Right lobe of liver (tissue), 4 donors: ENCODE measurements at regions not wholly inside any gene's neighbourhood (a gene's known extent, or its start where the extent isn't known, plus 50 kb on each side); places are given as distances from the start of the nearest gene placed in this dataset.

Source experiments
- POLR2A ChIP-seq: fragments of 450-650 bp; IDR thresholded peaks from one replicate; pipeline ENCODE4 v1.6.1; 2017; ENCODE audit warnings: antibody characterized with exemption, mild to moderate bottlenecking
- TF ChIP-seq, protein P1 (sequence below), 4 donors: fragments of 200-600 bp in 3 of 4; fragments of 450-650 bp in 1 of 4; IDR thresholded peaks; one replicate each; pipeline versions ENCODE4 v1.5.1 to v1.8.0; 2016 to 2022; ENCODE audit warnings: antibody characterized with exemption in 4 of 4, mild to moderate bottlenecking in 2 of 4
- donor health status: DM: no; HTN: no; CAD: no.
- donor health status: DM: no; HTN: no; CAD: no.
- donor health status: DM: no; HTN: yes; CAD: no.

DNA sequence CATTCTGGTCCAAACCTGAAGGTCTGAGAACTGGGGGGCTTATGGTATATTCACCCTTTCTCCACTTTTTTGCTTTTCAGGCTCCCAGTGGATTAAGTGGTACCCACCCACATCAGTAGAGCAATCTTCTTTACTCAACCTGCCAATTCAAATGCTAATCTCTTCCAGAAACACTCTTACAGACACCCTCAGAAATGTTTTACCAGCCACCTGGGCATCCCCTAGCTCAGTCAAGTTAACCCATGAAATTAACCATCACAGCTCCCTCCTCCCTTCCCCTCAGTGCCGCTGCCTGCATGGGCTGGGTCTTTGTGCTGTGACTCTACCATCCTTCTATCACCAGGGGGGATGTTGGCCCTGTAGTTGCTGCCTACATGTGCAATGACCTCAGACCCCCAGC, 398.7 kb downstream of the BUD13 start:
- TF ChIP-seq, protein P1, sequence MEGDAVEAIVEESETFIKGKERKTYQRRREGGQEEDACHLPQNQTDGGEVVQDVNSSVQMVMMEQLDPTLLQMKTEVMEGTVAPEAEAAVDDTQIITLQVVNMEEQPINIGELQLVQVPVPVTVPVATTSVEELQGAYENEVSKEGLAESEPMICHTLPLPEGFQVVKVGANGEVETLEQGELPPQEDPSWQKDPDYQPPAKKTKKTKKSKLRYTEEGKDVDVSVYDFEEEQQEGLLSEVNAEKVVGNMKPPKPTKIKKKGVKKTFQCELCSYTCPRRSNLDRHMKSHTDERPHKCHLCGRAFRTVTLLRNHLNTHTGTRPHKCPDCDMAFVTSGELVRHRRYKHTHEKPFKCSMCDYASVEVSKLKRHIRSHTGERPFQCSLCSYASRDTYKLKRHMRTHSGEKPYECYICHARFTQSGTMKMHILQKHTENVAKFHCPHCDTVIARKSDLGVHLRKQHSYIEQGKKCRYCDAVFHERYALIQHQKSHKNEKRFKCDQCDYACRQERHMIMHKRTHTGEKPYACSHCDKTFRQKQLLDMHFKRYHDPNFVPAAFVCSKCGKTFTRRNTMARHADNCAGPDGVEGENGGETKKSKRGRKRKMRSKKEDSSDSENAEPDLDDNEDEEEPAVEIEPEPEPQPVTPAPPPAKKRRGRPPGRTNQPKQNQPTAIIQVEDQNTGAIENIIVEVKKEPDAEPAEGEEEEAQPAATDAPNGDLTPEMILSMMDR (IDR thresholded peaks at IDR 0.05) = no peak
- TF ChIP-seq POLR2A = no peak
